Middle frontal gyrus (tissue), 1 donor: ENCODE measurements at regions not wholly inside any gene's neighbourhood (a gene's known extent, or its start where the extent isn't known, plus 50 kb on each side); places are given as distances from the start of the nearest gene placed in this dataset.
"Not testable (repeated sequence)": the region's sequence is repeated elsewhere in the genome, so short reads cannot be mapped to it uniquely, and the experiment has no call there.

Experiments
- DNase-seq: peaks from one replicate; pipeline ENCODE4 v3.0.0-alpha.2; 2015; ENCODE audit warnings: low spot score; ENCODE audit errors: extremely low spot score

- no peak for DNase-seq
These were observed 689.6 kb upstream of the NECTIN3 start for GRCh38 chr3:110381992-110382391.

- no peak for DNase-seq
These were observed 688.3 kb upstream of the NECTIN3 start for GRCh38 chr3:110383356-110383755.

- no peak for DNase-seq
These were observed 687.0 kb upstream of the NECTIN3 start for GRCh38 chr3:110384601-110385000.

GRCh38 chr3:110389005-110389404, 682.6 kb upstream of the NECTIN3 start:
- no peak for DNase-seq

- no peak for DNase-seq
These were observed 681.2 kb upstream of the NECTIN3 start for GRCh38 chr3:110390372-110390771.

- no peak for DNase-seq
These were observed 680.6 kb upstream of the NECTIN3 start for GRCh38 chr3:110391042-110391441.

GRCh38 chr3:110391640-110392395, 679.8 kb upstream of the NECTIN3 start:
- no peak for DNase-seq

GRCh38 chr3:110393941-110394340, 677.7 kb upstream of the NECTIN3 start:
- DNase-seq = no peak

GRCh38 chr3:110397115-110397514, 674.5 kb upstream of the NECTIN3 start:
- DNase-seq = no peak

GRCh38 chr3:110400315-110400714, 671.3 kb upstream of the NECTIN3 start:
- no peak for DNase-seq

GRCh38 chr3:110405830-110406585, 665.6 kb upstream of the NECTIN3 start:
- DNase-seq = no peak

GRCh38 chr3:110413266-110413665, 658.4 kb upstream of the NECTIN3 start:
- DNase-seq = no peak

- no peak for DNase-seq
These were observed 657.5 kb upstream of the NECTIN3 start for GRCh38 chr3:110413807-110414748.

- DNase-seq = no peak
These were observed 656.8 kb upstream of the NECTIN3 start for GRCh38 chr3:110414855-110415254.

GRCh38 chr3:110419096-110419495, 652.5 kb upstream of the NECTIN3 start:
- no peak for DNase-seq

GRCh38 chr3:110419601-110420000, 652.0 kb upstream of the NECTIN3 start:
- no peak for DNase-seq

- no peak for DNase-seq
These were observed 651.4 kb upstream of the NECTIN3 start for GRCh38 chr3:110420158-110420641.

- no peak for DNase-seq
These were observed 648.3 kb upstream of the NECTIN3 start for GRCh38 chr3:110423276-110423675.

- no peak for DNase-seq
These were observed 641.5 kb upstream of the NECTIN3 start for GRCh38 chr3:110430146-110430545.

- DNase-seq = no peak
These were observed 635.4 kb upstream of the NECTIN3 start for GRCh38 chr3:110436209-110436608.

- DNase-seq = not testable (repeated sequence)
These were observed 631.5 kb upstream of the NECTIN3 start for GRCh38 chr3:110440066-110440653.
